Common myeloid progenitor, CD34-positive (primary cell): ENCODE measurements at regions not wholly inside any gene's neighbourhood (a gene's known extent, or its start where the extent isn't known, plus 50 kb on each side); places are given as distances from the start of the nearest gene placed in this dataset.

Source experiments
- CTCF ChIA-PET: fragments of 350-600 bp; sonication (Branson Sonifier 250); formaldehyde crosslinking; loops from one replicate; lab custom pipeline; 2021; ENCODE audit warnings: antibody characterized with exemption; lab: Charles Lee
- POLR2A ChIA-PET: fragments of 350-600 bp; sonication (Branson Sonifier 250); formaldehyde crosslinking; loops from one replicate; lab custom pipeline; 2021; ENCODE audit warnings: antibody characterized with exemption; lab: Charles Lee
- DNase-seq, 3 donors: peaks; one replicate each; pipeline versions ENCODE4 v3.0.0 to v3.0.0-alpha.2; 2013
- H3K27ac ChIP-seq, 2 experiments: 1 replicate in 1 of 2; 2 replicates in 1 of 2; pipeline ENCODE4 v1.7.0; 2013; ENCODE audit warnings: inconsistent platforms in 2 of 2, low read length in 2 of 2, mild to moderate bottlenecking in 2 of 2, low read depth in 1 of 2, moderate library complexity in 1 of 2; ENCODE audit not compliant: severe bottlenecking in 2 of 2, insufficient read depth in 1 of 2, poor library complexity in 1 of 2
- H3K27me3 ChIP-seq, 5 experiments: replicated peaks in 2 of 5; 1 replicate in 3 of 5; 2 replicates in 2 of 5; pipeline versions ENCODE4 v1.6.1 to v1.7.0; 2013; ENCODE audit warnings: low read length in 4 of 5, mild to moderate bottlenecking in 2 of 5, moderate library complexity in 2 of 5, inconsistent platforms in 1 of 5; ENCODE audit not compliant: insufficient read depth in 5 of 5, control insufficient read depth in 4 of 5
- H3K36me3 ChIP-seq, 4 experiments: 1 replicate in 2 of 4; 2 replicates in 2 of 4; pipeline versions ENCODE4 v1.6.1 to v1.7.0; 2013; ENCODE audit warnings: low read length in 3 of 4, control low read depth in 1 of 4, mild to moderate bottlenecking in 1 of 4; ENCODE audit not compliant: control insufficient read depth in 4 of 4, insufficient read depth in 4 of 4
- H3K4me1 ChIP-seq, 4 experiments: 1 replicate in 3 of 4; 2 replicates in 1 of 4; pipeline versions ENCODE4 v1.6.1 to v1.7.1; 2013; ENCODE audit warnings: low read length in 3 of 4, mild to moderate bottlenecking in 3 of 4, control low read depth in 1 of 4, inconsistent platforms in 1 of 4, moderate library complexity in 1 of 4; ENCODE audit not compliant: control insufficient read depth in 4 of 4, insufficient read depth in 4 of 4; ENCODE audit errors: control extremely low read depth in 1 of 4
- H3K4me3 ChIP-seq, 7 experiments: 1 replicate in 4 of 7; 2 replicates in 3 of 7; pipeline versions ENCODE4 v1.5.1 to v1.7.0; 2013; ENCODE audit warnings: mild to moderate bottlenecking in 7 of 7, low read length in 6 of 7, moderate library complexity in 6 of 7, inconsistent platforms in 2 of 7, low read depth in 2 of 7, control low read depth in 1 of 7; ENCODE audit not compliant: insufficient read depth in 4 of 7, control insufficient read depth in 1 of 7; ENCODE audit errors: extremely low read depth in 1 of 7
- H3K9me3 ChIP-seq, 5 experiments: 1 replicate in 4 of 5; 2 replicates in 1 of 5; pipeline versions ENCODE4 v1.6.1 to v1.7.1; 2013; ENCODE audit warnings: low read length in 4 of 5, mild to moderate bottlenecking in 2 of 5, inconsistent platforms in 1 of 5, low read depth in 1 of 5, moderate library complexity in 1 of 5; ENCODE audit not compliant: control insufficient read depth in 4 of 5, insufficient read depth in 2 of 5; ENCODE audit errors: control extremely low read depth in 1 of 5
- WGBS: methylation state at CpG from one replicate; pipeline ENCODE4 v1.1.5; 2013; ENCODE audit not compliant: insufficient coverage; 5-methylcytosine and 5-hydroxymethylcytosine counted together

DNA sequence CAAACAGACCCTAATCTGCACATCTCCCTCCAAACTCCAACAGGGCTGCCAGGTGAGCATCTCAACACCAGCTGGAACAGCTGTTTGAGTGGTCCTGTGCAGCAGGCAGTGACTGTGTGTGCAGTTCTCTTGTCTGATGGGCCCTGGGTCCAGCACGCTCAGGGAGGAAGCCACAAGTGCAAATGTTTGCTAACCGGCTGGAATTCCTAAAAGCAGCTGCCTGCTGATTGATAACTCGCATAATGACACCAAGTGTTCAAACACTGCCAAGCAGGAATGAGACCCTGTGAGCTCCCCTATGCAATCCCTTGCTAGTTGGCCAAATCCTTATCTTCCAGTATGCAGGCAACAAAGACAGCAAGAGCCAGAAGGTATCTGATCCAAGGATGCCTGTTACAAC, 650.6 kb downstream of the CBLN4 start:
- ChIA-PET POLR2A (no interaction called here), CTCF (no interaction called here)
- Histone ChIP-seq H3K27me3 (no peaks in the 10 kb centered on the region), H3K9me3 (no peaks in the 10 kb centered on the region), H3K4me3 (no peak overlapping the region), H3K36me3 (no peaks in the 10 kb centered on the region), H3K4me1 (no peaks in the 10 kb centered on the region), H3K27ac (no peak overlapping the region)
- no peak for DNase-seq
- 31% methylated on average over 2 of the region's 3 CpGs for WGBS

DNA sequence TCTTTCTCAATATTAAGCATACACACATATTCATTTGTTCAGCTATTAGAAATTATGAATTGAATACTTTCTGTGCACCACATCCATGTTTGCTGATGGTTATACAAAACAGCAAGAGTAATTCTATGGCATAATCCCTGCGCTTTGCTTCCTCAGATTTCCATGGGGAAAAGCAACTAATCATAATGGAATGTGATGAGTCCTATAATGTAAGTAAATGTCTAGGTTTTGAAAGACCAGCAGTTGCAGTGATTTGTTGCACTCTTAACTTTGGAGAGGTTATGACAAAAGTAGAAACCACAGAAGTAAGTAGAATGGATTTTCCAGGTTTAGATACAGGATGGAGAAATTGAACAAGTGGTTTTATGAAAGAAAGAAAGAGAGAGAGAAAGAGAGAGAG, 652.1 kb downstream of the CBLN4 start:
- POLR2A ChIA-PET, result no interaction called here

GRCh38 chr20:55348223-55348622, 657.1 kb downstream of the CBLN4 start:
- CTCF ChIA-PET, result no interaction called here
- H3K9me3 ChIP-seq, result no peaks in the 10 kb centered on the region
- WGBS, result 89% methylated on average over 5 of the region's 5 CpGs
- H3K27me3 ChIP-seq, result no peaks in the 10 kb centered on the region
- no peaks in the 10 kb centered on the region for H3K36me3 ChIP-seq
- H3K27ac ChIP-seq, result no peak overlapping the region
- no peak for DNase-seq
- H3K4me1 ChIP-seq, result no peaks in the 10 kb centered on the region
- POLR2A ChIA-PET, result no interaction called here
- no peak overlapping the region for H3K4me3 ChIP-seq

More for the DNA sequence above, 652.1 kb downstream of the CBLN4 start:
- Histone ChIP-seq H3K4me3 (no peak overlapping the region), H3K27me3 (no peaks in the 10 kb centered on the region), H3K36me3 (no peaks in the 10 kb centered on the region), H3K9me3 (no peaks in the 10 kb centered on the region), H3K27ac (no peak overlapping the region), H3K4me1 (no peaks in the 10 kb centered on the region)
- no peak for DNase-seq
- CTCF ChIA-PET, result no interaction called here
- 38% methylated on average over 1 of the region's 1 CpG for WGBS

- H3K27me3 ChIP-seq, result no peaks in the 10 kb centered on the region
- H3K4me1 ChIP-seq, result no peaks in the 10 kb centered on the region
- DNase-seq, result no peak
- POLR2A ChIA-PET, result no interaction called here
- 94% methylated on average over 3 of the region's 3 CpGs for WGBS
- H3K27ac ChIP-seq, result no peak overlapping the region
- no peaks in the 10 kb centered on the region for H3K9me3 ChIP-seq
- CTCF ChIA-PET, result no interaction called here
- no peak overlapping the region for H3K4me3 ChIP-seq
- no peaks in the 10 kb centered on the region for H3K36me3 ChIP-seq
Observed at GRCh38 chr20:55342822-55343221, 662.5 kb downstream of the CBLN4 start.

DNA sequence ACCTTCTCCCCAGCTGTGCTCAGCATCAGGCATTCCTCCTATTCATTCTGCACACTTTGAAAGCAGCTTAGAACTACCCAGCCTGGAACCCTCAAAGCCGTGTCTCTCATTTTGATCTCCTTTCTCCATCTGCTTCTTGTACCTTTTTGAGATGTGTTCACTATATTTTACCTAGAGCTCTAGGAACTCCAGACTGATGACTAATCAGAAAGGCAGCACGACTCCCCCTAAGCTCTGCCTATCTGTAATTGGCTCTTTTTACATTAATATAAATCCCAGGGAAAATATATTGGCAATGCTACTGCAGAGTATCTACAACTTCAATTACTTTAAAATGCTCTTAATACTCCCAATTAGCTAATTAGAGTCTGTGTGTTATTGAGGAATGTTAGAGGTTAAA, 671.5 kb downstream of the CBLN4 start:
- CTCF ChIA-PET, result no interaction called here
- H3K9me3 ChIP-seq, result no peaks in the 10 kb centered on the region
- POLR2A ChIA-PET, result no interaction called here
- no peak for DNase-seq
- no peaks in the 10 kb centered on the region for H3K36me3 ChIP-seq
- no peak overlapping the region for H3K27ac ChIP-seq
- H3K4me3 ChIP-seq, result no peak overlapping the region
- WGBS, result 50% methylated on average over 1 of the region's 2 CpGs
- H3K4me1 ChIP-seq, result no peaks in the 10 kb centered on the region
- no peaks in the 10 kb centered on the region for H3K27me3 ChIP-seq

DNA sequence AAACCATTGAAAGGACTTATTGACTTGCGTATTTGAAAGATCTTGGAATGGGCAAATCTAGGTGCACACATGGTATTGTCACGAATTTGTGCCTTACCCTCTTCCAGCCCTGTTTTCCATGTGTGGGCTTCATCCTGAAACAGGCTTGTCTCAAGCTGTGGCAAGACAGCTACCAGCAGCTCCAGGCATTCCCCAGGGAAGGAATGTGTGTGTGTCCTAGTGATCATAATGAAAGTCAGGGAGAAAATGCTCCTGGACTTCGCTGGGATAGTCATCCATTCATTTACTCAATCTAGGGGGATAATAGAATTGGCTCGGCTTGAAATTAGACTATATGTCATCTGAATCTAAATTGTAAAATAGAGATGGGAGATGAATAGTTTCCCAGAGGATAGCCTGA, 676.2 kb downstream of the CBLN4 start:
- 95% methylated on average over 2 of the region's 4 CpGs for WGBS
- no peak overlapping the region for H3K4me3 ChIP-seq
- no peaks in the 10 kb centered on the region for H3K36me3 ChIP-seq
- DNase-seq, result no peak
- no peaks in the 10 kb centered on the region for H3K4me1 ChIP-seq
- ChIA-PET CTCF (no interaction called here), POLR2A (no interaction called here)
- H3K9me3 ChIP-seq, result no peaks in the 10 kb centered on the region
- no peak overlapping the region for H3K27ac ChIP-seq
- no peaks in the 10 kb centered on the region for H3K27me3 ChIP-seq

DNA sequence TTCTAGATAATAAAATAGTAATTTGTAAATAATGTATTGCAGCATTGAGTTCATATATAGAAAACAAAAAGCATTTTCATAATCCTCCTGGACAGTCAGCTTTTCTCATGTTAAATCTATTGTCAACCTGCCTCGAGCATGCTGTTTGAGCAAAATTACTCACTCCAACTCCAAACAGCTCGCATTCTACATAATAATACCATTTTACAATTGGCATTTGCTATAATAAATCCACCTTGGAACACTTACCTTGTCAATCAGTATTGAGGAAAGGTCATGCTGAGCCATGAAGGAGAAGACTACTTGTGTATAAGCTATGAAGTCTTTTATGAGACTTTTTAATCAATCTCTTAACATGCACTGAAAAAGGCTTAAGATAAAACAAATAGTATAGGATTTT, 682.6 kb downstream of the CBLN4 start:
- H3K9me3 ChIP-seq, result no peaks in the 10 kb centered on the region
- ChIA-PET CTCF (no interaction called here), POLR2A (interaction anchor here (0.6 kb wide), 1 partner anchor 1331 kb away, joined by 3 read pairs; no protein-coding TSS in a partner anchor)
- WGBS, result 70% methylated on average over 2 of the region's 2 CpGs
- H3K4me1 ChIP-seq, result no peaks in the 10 kb centered on the region
- H3K4me3 ChIP-seq, result no peak overlapping the region
- DNase-seq, result no peak
- no peaks in the 10 kb centered on the region for H3K27me3 ChIP-seq
- no peaks in the 10 kb centered on the region for H3K36me3 ChIP-seq
- no peak overlapping the region for H3K27ac ChIP-seq
